ENCODE measurements at regions not wholly inside any gene's neighbourhood (a gene's known extent, or its start where the extent isn't known, plus 50 kb on each side); places are given as distances from the start of the nearest gene placed in this dataset.

DNA sequence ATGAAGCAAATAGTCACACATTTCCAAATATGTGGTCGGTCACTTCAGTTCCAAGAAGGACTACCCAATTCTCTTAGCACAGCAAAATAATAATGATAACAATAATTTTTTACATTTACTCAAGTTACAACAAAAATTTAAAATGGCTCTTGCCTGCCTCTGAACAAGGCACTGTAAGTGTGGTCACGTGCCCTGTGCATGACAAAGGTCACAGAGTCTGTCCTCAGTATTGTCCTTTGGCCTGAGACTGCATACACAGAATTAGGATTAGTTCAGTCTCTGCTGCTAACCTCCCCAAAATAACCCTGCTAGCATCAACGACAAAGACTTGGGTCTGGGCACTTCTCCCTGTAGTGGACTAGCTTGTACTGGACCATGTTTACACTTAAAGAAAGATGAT, 297.1 kb upstream of the DUSP10 start:
- no peak for TF ChIP-seq CTCF (IDR thresholded peaks at IDR 0.05)
- Histone ChIP-seq H3K27ac (no peak overlapping the region), H3K4me3 (no peak overlapping the region)
- DNase-seq (ENCODE audit: low spot score): no peak

DNA sequence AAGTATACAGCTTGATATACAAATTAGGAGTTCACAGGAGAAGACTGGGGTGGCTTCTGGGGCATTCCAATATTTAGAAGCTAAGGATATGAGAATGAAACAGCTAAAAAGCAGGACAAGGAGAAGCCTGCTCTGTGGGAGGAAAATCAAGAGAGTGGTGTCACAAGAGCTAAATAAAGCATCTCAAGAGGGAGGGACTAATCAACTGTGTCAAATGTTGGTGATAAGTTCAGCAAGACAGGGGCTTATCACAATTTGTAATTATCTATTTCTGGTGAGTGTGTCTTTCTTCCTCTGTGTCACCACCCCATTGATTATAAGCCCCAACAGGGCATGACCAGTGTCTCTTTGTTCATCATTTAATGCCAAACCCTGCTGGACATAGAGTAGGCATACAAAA, 295.8 kb upstream of the DUSP10 start:
- H3K27ac ChIP-seq: no peak overlapping the region
- no peak overlapping the region for H3K4me3 ChIP-seq
- no peak for TF ChIP-seq CTCF (IDR thresholded peaks at IDR 0.05)
- DNase-seq (ENCODE audit: low spot score): no peak

DNA sequence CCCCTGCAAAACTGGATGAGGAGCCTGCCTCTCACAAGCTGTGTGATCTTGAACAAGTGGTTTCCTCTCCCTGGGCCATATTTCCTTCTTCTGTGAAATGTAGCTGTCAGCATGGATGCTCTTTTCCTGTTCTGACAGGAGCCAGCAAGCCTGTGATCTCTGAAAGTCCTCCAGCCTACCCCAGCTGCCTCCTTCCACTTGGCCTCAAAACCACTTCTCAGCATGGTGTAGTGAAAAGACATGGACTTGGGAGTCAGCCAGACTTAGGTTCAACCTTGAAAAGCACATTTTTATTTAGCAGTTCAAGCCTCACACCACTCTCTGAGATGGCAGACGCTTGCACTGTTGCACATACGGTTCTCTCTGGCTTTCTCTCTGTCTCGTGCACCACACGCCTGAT, 292.9 kb upstream of the DUSP10 start:
- Histone ChIP-seq H3K27ac (no peak overlapping the region), H3K4me3 (no peak overlapping the region)
- TF ChIP-seq CTCF (IDR thresholded peaks at IDR 0.05): no peak
- no peak for DNase-seq (ENCODE audit: low spot score)

GRCh38 chr1:222033450-222033849, 291.6 kb upstream of the DUSP10 start:
- no peak for DNase-seq (ENCODE audit: low spot score)
- H3K4me3 ChIP-seq: no peak overlapping the region
- no peak overlapping the region for H3K27ac ChIP-seq
- TF ChIP-seq CTCF (IDR thresholded peaks at IDR 0.05): no peak

DNA sequence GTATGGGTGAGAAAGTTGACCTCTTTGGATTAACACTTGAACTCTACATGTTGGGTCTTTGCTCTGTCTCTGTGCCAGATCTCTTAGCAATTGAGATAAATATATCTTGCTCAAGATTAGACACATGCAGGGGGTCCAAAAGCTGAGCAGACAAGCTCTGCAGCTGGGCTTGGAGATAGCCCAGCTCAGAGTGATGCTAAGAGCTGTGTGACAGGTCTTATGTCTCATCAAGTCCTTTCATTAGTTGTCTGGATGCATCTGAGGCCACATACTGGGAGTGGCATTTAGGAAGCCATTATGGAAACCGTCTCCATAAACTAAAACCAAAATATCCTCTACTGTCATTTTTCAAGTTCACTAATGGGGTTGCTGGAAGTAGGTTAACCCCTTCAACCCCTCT, 289.4 kb upstream of the DUSP10 start:
- H3K4me3 ChIP-seq: no peak overlapping the region
- DNase-seq (ENCODE audit: low spot score): no peak
- no peak for TF ChIP-seq CTCF (IDR thresholded peaks at IDR 0.05)
- H3K27ac ChIP-seq: no peak overlapping the region

- no peak for TF ChIP-seq CTCF (IDR thresholded peaks at IDR 0.05)
- Histone ChIP-seq H3K4me3 (no peak overlapping the region), H3K27ac (no peak overlapping the region)
- no peak for DNase-seq (ENCODE audit: low spot score)
Observed at GRCh38 chr1:222028676-222029075, 286.8 kb upstream of the DUSP10 start.

DNA sequence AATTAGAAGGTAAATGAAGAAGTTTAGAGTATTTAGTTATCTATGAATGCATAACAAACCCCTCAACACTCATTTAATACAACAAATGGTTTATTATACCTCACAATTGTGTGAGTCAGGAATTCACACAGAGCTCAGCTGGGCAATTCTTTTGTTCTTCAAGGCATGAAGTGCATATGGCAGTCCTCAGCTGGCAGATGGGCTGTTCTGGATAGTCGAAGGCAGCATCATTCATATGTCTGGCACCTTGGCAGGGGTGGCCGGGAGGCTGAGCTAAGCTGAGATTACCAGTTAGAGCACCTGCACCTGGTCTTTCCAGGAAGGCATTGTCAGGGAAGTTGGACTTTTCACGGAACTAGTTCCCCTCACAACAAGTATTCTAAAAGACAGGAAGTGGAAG, 286.2 kb upstream of the DUSP10 start:
- TF ChIP-seq CTCF (IDR thresholded peaks at IDR 0.05): no peak
- Histone ChIP-seq H3K27ac (no peak overlapping the region), H3K4me3 (no peak overlapping the region)
- no peak for DNase-seq (ENCODE audit: low spot score)

All from coronary artery (tissue), 2 donors.